Left lung (tissue), 4 donors: ENCODE measurements at regions not wholly inside any gene's neighbourhood (a gene's known extent, or its start where the extent isn't known, plus 50 kb on each side); places are given as distances from the start of the nearest gene placed in this dataset.

Source experiments
- ATAC-seq: fragments of 200-7000 bp; cut with Tn5 transposase; one replicate; pipeline ENCODE4 v1.9.1; 2020; ENCODE audit warnings: moderate library complexity
- DNase-seq, 4 donors: peaks; one replicate each; pipeline ENCODE4 v3.0.0-alpha.2; 2013 to 2020
- H3K27ac ChIP-seq, 2 donors: fragments of 200-600 bp; sonication (generic) in 1 of 2; one replicate each; pipeline versions ENCODE4 v1.5.0 to v1.8.0; 2020 to 2021
- H3K27me3 ChIP-seq, 2 donors: fragments of 200-600 bp; sonication (generic) in 1 of 2; one replicate each; pipeline versions ENCODE4 v1.5.0 to v1.8.0; 2020 to 2021
- H3K36me3 ChIP-seq, 2 donors: fragments of 200-600 bp; sonication (generic) in 1 of 2; one replicate each; pipeline versions ENCODE4 v1.5.0 to v1.8.0; 2020 to 2021
- H3K4me1 ChIP-seq, 2 donors: fragments of 200-600 bp; one replicate each; pipeline ENCODE4 v1.8.0; 2021
- H3K4me3 ChIP-seq, 2 donors: fragments of 200-600 bp; sonication (generic) in 1 of 2; one replicate each; pipeline versions ENCODE4 v1.5.0 to v1.8.0; 2020 to 2021; ENCODE audit warnings: mild to moderate bottlenecking in 1 of 2
- H3K9me3 ChIP-seq, 2 donors: fragments of 200-600 bp; sonication (generic) in 1 of 2; one replicate each; pipeline versions ENCODE4 v1.5.0 to v1.8.0; 2020 to 2021
- intact Hi-C, 2 donors: fragments of 100-400 bp; cut with DNase I; formaldehyde crosslinking; loops; one replicate each; pipeline versions ENCODE4 v1.11.2 to v1.14.2; 2022
- TF ChIP-seq, protein P1 (sequence below), 2 donors: fragments of 200-600 bp; sonication (generic) in 1 of 2; IDR thresholded peaks; one replicate each; pipeline versions ENCODE4 v1.5.0 to v1.8.0; 2021; ENCODE audit warnings: antibody characterized with exemption in 2 of 2
- donor health status: DM: no; HTN: yes; CAD: no.
- donor health status: DM: no; HTN: no; CAD: no.

- Histone ChIP-seq H3K9me3 (no peaks in the 10 kb centered on the region), H3K36me3 (no peaks in the 10 kb centered on the region), H3K27me3 (peaks cover 0 to 5% of the 10 kb centered on the region in 2 donors), H3K27ac (no peak overlapping the region), H3K4me1 (no peaks in the 10 kb centered on the region), H3K4me3 (no peak overlapping the region)
- no peak for ATAC-seq
- no peak for DNase-seq
- TF ChIP-seq, protein P1, sequence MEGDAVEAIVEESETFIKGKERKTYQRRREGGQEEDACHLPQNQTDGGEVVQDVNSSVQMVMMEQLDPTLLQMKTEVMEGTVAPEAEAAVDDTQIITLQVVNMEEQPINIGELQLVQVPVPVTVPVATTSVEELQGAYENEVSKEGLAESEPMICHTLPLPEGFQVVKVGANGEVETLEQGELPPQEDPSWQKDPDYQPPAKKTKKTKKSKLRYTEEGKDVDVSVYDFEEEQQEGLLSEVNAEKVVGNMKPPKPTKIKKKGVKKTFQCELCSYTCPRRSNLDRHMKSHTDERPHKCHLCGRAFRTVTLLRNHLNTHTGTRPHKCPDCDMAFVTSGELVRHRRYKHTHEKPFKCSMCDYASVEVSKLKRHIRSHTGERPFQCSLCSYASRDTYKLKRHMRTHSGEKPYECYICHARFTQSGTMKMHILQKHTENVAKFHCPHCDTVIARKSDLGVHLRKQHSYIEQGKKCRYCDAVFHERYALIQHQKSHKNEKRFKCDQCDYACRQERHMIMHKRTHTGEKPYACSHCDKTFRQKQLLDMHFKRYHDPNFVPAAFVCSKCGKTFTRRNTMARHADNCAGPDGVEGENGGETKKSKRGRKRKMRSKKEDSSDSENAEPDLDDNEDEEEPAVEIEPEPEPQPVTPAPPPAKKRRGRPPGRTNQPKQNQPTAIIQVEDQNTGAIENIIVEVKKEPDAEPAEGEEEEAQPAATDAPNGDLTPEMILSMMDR (IDR thresholded peaks at IDR 0.05) = no peak
- intact Hi-C loops = no loop called here
These were observed 221.3 kb upstream of the TCERG1L start for GRCh38 chr10:131532745-131533341.

DNA sequence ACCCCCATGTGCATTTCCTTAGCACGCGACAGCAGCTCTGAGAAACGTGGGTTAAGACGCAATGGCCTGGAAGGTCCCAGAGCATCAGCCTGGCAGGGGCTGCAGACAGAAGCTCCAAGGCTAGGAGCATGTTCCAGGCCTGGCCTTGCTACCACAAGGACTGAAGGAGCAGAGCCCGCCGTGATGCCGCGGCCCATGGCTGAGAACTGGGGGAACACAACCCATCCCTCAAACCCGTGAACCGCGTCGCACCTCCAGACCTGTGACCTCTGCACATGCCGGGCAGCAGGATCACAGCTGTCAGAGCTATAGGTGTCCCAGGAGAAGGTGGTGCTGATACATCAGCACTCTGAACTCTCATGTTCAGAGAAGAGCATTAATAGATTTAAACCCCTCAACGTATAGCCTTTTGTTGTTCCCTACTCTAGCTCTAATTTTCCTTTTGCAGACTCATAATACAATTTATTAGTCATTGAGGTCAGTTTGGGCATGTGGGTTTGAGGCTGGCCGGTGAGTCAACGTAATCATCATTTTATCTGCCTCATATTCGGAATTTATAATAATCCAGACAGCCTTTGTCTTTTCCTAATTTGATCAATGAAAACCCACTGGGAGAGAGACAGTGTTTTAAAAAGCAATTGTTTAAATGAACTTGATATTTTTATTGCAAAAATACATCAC, 222.5 kb upstream of the TCERG1L start:
- H3K36me3 ChIP-seq = no peaks in the 10 kb centered on the region
- no peaks in the 10 kb centered on the region for H3K9me3 ChIP-seq
- no peak overlapping the region for H3K4me3 ChIP-seq
- H3K4me1 ChIP-seq = no peaks in the 10 kb centered on the region
- peaks cover 0 to 5% of the 10 kb centered on the region in 2 donors for H3K27me3 ChIP-seq
- no peak overlapping the region for H3K27ac ChIP-seq
- ATAC-seq (no peak), DNase-seq (no peak)
- intact Hi-C loops = no loop called here
- TF ChIP-seq, protein P1 (IDR thresholded peaks at IDR 0.05) = no peak

DNA sequence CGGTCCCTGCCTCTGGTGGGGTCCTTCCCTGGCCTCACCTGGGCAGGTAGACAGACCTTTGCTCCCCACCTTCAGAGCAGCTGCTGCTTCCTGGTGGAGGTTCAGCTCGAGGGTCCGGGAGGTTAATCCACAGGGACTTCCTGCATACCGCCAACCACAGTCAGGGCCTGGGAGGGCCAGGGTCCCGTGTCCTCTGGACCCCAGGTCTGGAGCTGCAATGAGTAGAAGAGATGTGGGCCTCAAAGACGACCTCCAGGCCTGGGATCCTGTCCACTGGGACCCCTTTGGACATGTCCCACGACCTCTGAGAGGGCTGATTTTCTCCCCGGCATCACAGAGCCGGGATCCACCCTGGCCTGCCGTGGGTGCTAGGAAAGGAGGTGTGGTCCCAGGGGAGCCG, 223.3 kb upstream of the TCERG1L start:
- no peak for DNase-seq

GRCh38 chr10:131536676-131537075, 225.2 kb upstream of the TCERG1L start:
- peaks cover 0 to 14% of the 10 kb centered on the region in 2 donors for H3K27me3 ChIP-seq
- ATAC-seq (no peak), DNase-seq (no peak)
- no peaks in the 10 kb centered on the region for H3K9me3 ChIP-seq
- H3K4me3 ChIP-seq = no peak overlapping the region
- H3K4me1 ChIP-seq = no peaks in the 10 kb centered on the region
- intact Hi-C loops = no loop called here
- H3K27ac ChIP-seq = no peak overlapping the region
- no peaks in the 10 kb centered on the region for H3K36me3 ChIP-seq
- TF ChIP-seq, protein P1 (IDR thresholded peaks at IDR 0.05) = no peak

More for the DNA sequence above, 223.3 kb upstream of the TCERG1L start:
- TF ChIP-seq, protein P1 (IDR thresholded peaks at IDR 0.05) = no peak
- Histone ChIP-seq H3K4me3 (no peak overlapping the region), H3K27me3 (peaks cover 0 to 11% of the 10 kb centered on the region in 2 donors), H3K36me3 (no peaks in the 10 kb centered on the region), H3K27ac (no peak overlapping the region), H3K9me3 (no peaks in the 10 kb centered on the region), H3K4me1 (no peaks in the 10 kb centered on the region)
- intact Hi-C loops = no loop called here
- ATAC-seq = no peak

GRCh38 chr10:131537281-131537680, 225.8 kb upstream of the TCERG1L start:
- Histone ChIP-seq H3K27ac (no peak overlapping the region), H3K27me3 (peaks cover 0 to 14% of the 10 kb centered on the region in 2 donors), H3K36me3 (no peaks in the 10 kb centered on the region), H3K9me3 (no peaks in the 10 kb centered on the region), H3K4me1 (no peaks in the 10 kb centered on the region), H3K4me3 (no peak overlapping the region)
- intact Hi-C loops = no loop called here
- DNase-seq (no peak), ATAC-seq (no peak)
- TF ChIP-seq, protein P1 (IDR thresholded peaks at IDR 0.05) = no peak
